EH (cell line): ENCODE measurements at regions not wholly inside any gene's neighbourhood (a gene's known extent, or its start where the extent isn't known, plus 50 kb on each side); places are given as distances from the start of the nearest gene placed in this dataset.
A peak's percentile ranks its signal among the peaks of the same experiment; 100 is the strongest.
"Not testable (repeated sequence)": the region's sequence is repeated elsewhere in the genome, so short reads cannot be mapped to it uniquely, and the experiment has no call there.

ENCODE experiments used
- DNase-seq: peaks from one replicate; pipeline ENCODE4 v3.0.0-alpha.2; 2015; ENCODE audit warnings: low read depth

DNA sequence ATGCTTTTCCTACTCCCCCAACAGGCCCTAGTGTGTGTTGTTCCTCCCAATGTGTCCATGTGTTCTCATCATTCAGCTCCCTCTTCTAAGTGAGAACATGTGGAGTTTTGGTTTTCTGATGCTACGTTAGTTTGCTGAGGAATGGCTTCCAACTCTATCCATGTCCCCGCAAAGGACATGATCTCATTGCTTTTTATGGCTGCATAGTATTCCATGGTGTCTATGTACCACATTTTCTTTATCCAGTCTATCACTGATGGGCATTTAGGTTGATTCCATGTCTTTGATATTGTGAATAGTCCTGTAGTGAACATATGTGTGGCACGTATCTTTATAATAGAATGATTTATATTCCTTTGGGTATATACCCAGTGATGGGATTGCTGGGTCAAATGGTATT, 72.5 kb upstream of the CCNY start:
- not testable (repeated sequence) for DNase-seq

DNA sequence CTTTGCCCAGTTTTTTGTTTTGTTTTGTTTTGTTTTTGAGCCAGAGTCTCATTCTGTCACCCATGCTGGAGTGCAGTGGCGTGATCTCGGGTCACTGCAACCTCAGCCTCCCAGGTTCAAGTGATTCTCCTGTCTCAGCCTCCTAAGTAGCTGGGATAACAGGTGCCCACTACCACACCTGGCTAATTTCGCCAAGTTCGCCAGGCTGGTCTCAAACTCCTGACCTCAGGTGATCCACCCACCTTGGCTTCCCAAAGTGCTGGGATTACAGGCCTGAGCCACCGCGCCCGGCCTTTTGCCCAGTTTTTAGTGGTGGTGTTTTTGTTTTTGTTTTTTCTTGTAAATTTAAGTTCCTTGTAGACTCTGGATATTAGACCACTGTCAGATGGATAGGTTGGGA, 71.7 kb upstream of the CCNY start:
- DNase-seq: not testable (repeated sequence)

DNA sequence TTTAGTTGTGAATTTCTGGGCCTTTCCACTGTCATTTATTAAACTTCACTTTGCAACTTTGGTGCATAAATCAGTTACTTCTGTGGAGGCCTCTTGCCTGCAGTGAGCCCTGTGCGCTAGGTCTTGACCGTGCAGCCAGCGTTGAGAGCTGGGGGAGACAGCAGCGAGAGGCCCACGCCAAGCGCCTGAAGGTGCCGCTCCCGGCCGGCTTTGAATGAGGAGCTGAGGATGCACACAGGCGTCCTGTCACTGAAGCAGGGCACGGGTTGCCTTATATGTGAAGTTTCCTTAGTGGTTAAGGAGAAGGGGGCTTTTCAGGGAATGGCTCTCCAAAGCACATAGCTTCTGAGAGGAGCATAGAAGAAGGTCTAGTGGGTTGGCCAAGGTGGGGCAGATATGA, 70.9 kb upstream of the CCNY start:
- DNase-seq: no peak

DNA sequence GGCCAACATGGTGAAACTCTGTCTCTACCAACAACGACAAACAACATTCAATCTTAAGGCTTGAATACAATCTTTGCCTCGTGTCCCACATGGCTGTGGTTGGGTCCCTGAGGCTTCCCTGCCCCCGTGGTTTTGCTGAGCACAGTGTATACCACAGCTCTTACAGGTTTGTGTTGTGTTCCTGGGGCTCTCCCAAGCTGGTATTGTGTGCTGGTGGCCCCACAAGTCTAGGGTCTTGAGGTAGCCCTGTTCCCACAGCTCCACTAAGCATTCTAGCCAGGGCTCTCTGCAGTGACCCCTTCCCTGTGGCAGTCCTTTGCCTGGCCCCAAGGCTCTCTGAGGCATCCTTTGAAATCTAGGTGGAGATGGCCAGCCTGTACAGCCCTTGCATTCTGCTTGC, 68.0 kb upstream of the CCNY start:
- DNase-seq: no peak

DNA sequence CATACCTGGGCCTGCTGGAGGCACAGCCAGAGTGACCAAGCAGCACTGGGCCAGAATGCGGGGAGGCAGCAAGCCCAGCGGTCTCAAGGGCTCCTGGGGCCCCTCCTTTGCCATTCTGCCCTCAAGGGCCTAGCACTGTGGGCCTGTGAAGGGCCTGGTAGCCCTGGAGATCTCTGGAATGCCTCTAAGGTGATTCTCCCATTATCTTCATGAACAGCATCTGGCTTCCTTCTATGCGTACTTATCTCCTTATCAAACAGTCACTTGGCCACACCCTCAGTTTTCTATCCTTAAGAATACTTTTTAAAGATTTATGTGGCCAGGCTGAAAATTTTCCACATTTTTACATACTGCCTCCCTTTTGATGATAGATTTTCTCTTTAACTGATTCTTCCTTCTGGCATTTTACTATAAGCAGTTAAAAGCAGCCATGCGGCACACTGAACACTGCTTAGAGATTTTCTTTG, 67.5 kb upstream of the CCNY start:
- DNase-seq: peak; percentile 36

DNA sequence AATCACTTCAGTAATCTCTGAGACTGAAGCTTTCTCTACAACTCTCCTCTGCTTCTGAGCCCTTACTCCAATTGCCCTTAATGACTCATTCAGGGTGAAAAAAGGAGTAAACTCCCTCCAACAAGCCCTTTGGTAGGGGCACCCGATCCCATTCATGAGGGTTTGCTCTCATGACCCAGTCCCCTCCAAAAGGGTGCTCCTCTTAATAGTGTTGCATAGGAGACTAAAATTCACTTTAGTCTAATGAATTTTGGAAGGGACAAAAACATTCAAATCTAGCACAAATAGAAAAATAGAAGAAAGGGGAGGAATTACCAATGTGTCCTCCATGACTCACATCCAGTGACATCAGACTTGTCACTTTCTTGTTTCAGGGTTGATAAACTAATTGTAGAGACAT, 66.2 kb upstream of the CCNY start:
- DNase-seq: peak; percentile 7

DNA sequence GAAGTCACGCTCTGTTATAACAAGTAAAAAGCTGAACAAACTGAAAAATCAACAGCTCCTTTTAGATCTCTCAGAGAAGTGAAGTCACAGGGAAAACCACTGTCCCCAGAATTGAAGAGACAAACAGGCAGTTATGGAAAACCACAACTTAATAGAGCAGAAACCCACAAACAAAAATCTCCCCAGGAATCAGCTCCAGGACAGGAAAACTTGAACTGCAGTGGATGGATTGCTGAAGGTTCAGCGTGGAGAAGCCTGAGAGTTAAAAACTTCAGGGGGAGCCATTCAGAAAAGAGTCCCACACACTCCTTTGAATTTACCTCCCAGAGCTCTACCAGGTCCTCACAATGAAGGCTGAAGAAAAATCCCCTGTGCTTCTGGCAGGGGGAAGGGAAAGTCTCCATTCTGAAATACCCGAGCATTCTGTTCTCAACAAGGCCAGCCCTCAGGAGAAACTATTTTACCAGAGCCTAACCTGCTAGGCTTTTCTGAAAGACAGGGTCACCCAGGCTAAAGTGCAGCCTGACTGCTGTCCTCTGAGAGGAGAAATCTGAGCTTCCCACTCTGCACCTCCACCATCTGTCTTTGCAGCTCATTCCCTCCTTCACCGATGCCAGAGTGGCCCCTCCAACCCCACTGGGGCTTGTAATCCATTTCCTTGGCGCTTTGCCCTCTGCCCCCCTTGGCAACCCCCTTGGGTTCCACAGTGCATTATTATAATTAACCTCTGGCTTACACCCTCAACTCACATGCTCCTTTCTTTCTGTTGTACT, 65.0 kb upstream of the CCNY start:
- peak; percentile 15 for DNase-seq

DNA sequence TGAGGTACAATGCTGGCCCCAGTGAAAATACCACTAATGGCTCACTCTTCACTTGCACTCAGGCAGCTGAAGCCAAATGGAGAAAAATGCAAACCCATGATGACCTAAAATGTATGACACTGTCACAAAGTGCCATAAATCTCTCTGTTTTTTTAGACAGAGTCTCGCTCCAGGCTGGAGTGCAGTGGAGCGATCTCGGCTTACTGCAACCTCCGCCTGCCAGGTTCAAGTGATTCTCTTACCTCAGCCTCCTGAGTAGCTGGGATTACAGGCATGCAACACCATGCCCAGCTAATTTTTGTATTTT, 64.5 kb upstream of the CCNY start:
- not testable (repeated sequence) for DNase-seq

DNA sequence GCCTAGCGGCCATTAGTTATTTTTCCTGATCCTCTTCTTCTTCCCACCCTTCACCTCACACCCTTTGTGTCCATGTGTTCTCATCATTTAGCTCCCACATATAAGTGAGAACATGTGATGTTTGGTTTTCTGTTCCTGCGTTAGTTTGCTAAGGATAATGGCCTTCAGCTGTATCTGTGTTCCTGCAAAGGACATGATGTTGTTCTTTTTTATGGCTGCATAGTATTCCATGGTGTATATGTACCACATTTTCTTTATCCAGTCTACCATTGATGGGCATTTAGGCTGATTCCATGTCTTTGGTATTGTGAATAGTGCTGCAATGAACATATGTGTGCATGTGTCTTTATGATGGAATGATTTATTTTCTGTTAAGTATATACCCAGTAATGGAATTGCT, 63.9 kb upstream of the CCNY start:
- not testable (repeated sequence) for DNase-seq

DNA sequence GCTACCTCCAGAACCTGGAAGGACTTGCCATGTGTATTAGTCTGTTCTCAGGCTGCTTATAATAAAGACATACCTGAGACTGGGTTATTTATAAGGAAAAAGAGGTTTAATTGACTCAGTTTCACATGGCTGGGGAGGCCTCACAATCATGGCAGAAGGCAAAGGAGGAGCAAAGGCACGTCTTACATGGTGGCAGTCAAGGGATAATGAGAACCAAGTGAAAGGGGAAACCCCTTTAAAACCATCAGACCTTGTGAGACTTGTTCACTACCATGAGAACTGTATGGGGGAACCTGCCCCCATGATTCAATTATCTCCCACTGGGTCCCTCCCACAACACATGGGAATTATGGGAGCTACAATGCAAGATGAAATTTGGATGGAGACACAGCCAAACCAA, 62.3 kb upstream of the CCNY start:
- not testable (repeated sequence) for DNase-seq

DNA sequence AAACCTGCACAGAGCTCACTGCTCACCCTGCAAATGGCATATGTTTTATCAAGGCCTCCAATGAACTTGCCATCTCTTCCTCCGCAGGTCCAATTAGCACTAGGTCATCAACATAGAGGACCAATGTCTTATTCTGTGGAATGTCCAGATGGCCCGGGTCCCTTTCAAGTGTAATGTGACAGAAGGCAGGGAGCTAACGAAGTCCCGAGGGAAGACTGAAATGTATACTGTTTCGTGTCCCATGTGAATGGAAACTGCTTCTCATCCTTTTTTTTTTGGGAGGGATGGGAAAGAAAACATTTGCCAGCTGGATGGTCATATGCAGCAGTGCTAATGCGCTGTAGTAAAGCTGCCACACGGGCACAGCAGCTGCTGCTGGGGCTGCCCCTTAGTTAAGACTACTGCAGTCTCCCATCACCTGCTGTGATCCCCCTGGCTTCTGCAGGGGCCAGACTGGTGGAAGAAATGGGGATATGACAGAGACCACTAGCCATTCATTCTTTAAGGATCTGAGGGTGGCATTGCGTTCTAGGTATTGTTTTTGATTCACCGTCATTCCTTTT, 61.7 kb upstream of the CCNY start:
- no peak for DNase-seq

DNA sequence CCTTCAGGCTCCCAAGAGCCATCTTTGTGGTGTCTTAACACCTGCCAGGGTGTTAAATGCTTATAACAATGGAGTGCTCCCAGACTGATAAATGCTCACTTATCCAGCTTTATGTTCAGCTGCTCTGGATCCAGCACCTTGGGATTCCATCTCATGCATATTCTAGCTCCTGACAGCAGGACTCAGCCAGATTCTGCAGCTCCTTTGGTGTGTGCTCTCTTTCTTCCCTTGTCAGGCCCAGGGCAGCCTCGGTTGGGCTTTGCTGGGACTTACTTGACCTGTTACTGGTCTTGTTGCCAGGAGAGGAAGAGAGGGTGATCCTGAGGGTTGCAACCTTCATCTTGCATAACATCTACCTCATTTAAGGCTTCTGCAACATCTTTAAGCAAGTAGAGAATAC, 59.4 kb upstream of the CCNY start:
- no peak for DNase-seq

DNA sequence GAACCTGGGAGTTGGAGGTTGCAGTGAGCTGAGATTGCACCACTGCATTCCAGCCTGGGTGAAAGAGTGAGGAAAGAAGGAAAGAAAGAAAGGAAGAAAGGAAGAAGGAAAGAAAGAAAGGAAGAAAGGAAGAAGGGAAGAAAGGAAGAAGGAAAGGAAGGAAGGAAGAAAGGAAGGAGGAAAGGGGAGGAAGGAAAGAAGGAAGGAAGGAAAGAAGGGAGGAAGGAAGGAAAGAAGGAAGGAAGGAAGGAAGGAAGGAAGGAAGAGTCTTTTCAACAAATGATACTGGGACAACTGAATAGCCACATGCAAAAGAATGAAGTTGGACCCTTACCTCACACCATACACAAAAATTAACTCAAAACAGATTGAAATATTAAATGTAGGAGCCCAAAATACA, 56.1 kb upstream of the CCNY start:
- DNase-seq: not testable (repeated sequence)
